Activated CD4-positive, alpha-beta T cell treated with anti-CD3 and anti-CD28 coated beads, Interleukin-2, amount 50 U/mL, for 16 hours (primary cell): ENCODE measurements at regions not wholly inside any gene's neighbourhood (a gene's known extent, or its start where the extent isn't known, plus 50 kb on each side); places are given as distances from the start of the nearest gene placed in this dataset.

Experiments used
- DNase-seq: peaks from one replicate; pipeline ENCODE4 v3.0.0-alpha.2; 2020

GRCh38 chr3:24947103-24947502, 452.5 kb upstream of the THRB start:
- DNase-seq, result no peak

- no peak for DNase-seq
Measured at GRCh38 chr3:24951180-24951579, 456.5 kb upstream of the THRB start.

- DNase-seq, result no peak
Measured at GRCh38 chr3:24952388-24952787, 457.7 kb upstream of the THRB start.

GRCh38 chr3:24953060-24953771, 458.6 kb upstream of the THRB start:
- DNase-seq, result no peak

- no peak for DNase-seq
Measured at GRCh38 chr3:24956613-24957012, 462.0 kb upstream of the THRB start.

- no peak for DNase-seq
Measured at GRCh38 chr3:24958271-24958670, 463.6 kb upstream of the THRB start.

GRCh38 chr3:24958910-24959447, 464.3 kb upstream of the THRB start:
- no peak for DNase-seq

- DNase-seq, result no peak
Measured at GRCh38 chr3:24963762-24964625, 464.1 kb upstream of the RARB start.

- DNase-seq, result no peak
Measured at GRCh38 chr3:24965706-24966385, 462.2 kb upstream of the RARB start.

- DNase-seq, result no peak
Measured at GRCh38 chr3:24968036-24968435, 460.0 kb upstream of the RARB start.

GRCh38 chr3:24972491-24972890, 455.6 kb upstream of the RARB start:
- DNase-seq, result no peak

GRCh38 chr3:24981309-24981708, 446.8 kb upstream of the RARB start:
- no peak for DNase-seq

- no peak for DNase-seq
Measured at GRCh38 chr3:24981924-24982323, 446.1 kb upstream of the RARB start.

GRCh38 chr3:24985668-24986067, 442.4 kb upstream of the RARB start:
- DNase-seq, result no peak

GRCh38 chr3:24986612-24987011, 441.5 kb upstream of the RARB start:
- DNase-seq, result no peak

- DNase-seq, result no peak
Measured at GRCh38 chr3:24999357-24999756, 428.7 kb upstream of the RARB start.

GRCh38 chr3:25000971-25001591, 427.0 kb upstream of the RARB start:
- DNase-seq, result no peak

GRCh38 chr3:25002052-25002451, 426.0 kb upstream of the RARB start:
- no peak for DNase-seq

GRCh38 chr3:25007974-25008658, 419.9 kb upstream of the RARB start:
- no peak for DNase-seq

- DNase-seq, result no peak
Measured at GRCh38 chr3:25009665-25010064, 418.4 kb upstream of the RARB start.

GRCh38 chr3:25015599-25015998, 412.5 kb upstream of the RARB start:
- no peak for DNase-seq

GRCh38 chr3:25018909-25019308, 409.2 kb upstream of the RARB start:
- no peak for DNase-seq
